Anterior cingulate cortex (tissue), 58 donors: ENCODE measurements at regions not wholly inside any gene's neighbourhood (a gene's known extent, or its start where the extent isn't known, plus 50 kb on each side); places are given as distances from the start of the nearest gene placed in this dataset.

Experiments used
- DNase-seq, 58 donors: peaks; one replicate each; lab custom pipeline; 2025; lab: John Stamatoyannopoulos, UW

DNA sequence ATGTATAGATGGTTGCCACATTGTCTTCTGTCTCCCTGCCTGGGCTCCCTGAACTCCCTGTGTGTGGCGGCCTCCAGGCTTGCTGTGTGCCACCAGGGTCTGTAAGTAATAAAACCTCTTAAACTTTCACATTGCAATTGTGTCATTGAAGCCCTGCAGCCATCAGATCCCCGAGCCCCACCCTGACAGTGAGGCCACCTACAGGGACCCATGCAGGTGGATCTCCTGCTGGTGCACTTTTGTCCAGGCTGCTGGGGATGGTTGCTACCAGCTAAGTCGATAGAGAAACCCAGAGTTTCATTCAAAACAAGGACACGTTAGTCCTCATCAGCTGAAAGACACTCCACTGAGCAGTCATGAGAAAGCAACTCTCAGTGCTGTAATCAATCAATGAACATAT is 133.6 kb upstream of the PRICKLE2 start:
- DNase-seq, result no peak

DNA sequence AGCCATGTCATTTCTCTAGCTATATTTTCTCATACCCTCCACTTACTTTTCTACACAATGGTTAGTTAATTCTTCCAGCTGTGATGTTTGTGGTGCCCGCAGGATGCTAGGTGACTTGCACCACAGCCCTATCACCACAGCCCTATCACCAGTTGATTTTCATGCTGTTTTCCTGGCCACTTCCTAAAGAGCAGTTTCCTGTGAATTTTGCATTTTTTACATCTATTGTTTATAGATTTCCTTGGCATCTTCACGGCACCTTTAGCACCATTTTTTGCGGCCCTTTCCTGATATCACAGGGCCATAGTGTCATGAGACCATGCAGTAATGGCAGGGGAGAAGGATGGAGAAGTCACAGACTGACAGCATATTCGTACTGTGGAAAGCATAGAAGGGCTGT is 132.9 kb upstream of the PRICKLE2 start:
- DNase-seq, result no peak

DNA sequence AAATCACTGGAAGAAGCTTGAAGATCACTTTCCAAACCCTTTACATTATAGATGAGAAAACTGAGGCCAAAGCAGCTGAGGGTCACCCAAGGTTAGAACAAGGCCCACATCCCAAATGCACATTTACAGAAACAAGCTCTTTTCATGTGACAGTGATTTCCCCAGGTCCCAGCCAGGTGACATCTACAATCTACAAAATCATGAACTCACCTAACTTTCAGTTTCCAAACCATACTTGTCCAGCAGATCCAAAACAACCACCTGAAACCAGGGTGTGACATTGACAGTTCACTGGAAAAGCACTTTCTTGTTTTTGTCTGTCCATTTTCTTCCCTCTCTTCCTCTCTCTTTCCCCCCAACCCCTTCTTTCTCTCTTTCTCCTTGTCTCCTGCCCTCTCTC is 132.2 kb upstream of the PRICKLE2 start:
- DNase-seq, result no peak

- peak in 1 of 58 donors; percentile 9 for DNase-seq
Observed at GRCh38 chr3:64355401-64355807, 130.1 kb upstream of the PRICKLE2 start.

- DNase-seq, result no peak
Observed at GRCh38 chr3:64354956-64355355, 129.7 kb upstream of the PRICKLE2 start.

DNA sequence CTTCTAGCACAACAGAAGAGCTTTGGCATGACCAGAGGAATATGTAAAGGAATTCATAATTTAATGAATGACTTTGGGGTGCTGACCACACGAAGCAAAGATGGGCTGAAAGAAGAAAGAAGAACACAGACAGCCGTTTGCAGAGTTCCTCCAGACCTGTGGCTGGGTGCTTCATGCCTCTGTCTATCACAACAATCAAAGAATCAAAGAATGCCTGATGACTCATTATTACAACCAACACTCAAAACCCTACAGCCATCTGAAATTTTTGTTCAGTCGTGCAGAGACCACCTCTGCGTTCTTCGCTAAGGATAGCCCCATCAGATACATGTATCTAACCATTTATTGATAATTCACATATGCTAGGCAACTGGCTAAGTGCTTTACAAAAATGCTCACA is 129.0 kb upstream of the PRICKLE2 start:
- DNase-seq, result no peak

- DNase-seq, result no peak
Observed at GRCh38 chr3:64353226-64353625, 128.0 kb upstream of the PRICKLE2 start.

DNA sequence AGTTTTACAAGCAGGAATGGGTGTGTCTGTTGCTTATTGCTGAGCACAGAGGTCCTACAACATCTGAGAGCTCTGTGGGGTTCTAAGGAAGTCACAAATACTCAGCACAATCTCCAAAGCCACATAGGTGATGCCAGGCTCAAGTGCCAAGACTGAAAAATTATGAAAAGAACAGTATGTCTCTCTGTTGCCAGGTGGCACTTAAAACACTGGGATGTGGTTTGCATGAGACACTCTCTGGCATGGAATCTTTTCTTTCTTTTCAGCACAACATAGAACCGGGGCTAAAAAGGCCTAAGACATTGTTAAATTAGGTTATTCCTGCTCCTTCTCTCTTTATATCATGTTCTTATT is 127.3 kb upstream of the PRICKLE2 start:
- no peak for DNase-seq

DNA sequence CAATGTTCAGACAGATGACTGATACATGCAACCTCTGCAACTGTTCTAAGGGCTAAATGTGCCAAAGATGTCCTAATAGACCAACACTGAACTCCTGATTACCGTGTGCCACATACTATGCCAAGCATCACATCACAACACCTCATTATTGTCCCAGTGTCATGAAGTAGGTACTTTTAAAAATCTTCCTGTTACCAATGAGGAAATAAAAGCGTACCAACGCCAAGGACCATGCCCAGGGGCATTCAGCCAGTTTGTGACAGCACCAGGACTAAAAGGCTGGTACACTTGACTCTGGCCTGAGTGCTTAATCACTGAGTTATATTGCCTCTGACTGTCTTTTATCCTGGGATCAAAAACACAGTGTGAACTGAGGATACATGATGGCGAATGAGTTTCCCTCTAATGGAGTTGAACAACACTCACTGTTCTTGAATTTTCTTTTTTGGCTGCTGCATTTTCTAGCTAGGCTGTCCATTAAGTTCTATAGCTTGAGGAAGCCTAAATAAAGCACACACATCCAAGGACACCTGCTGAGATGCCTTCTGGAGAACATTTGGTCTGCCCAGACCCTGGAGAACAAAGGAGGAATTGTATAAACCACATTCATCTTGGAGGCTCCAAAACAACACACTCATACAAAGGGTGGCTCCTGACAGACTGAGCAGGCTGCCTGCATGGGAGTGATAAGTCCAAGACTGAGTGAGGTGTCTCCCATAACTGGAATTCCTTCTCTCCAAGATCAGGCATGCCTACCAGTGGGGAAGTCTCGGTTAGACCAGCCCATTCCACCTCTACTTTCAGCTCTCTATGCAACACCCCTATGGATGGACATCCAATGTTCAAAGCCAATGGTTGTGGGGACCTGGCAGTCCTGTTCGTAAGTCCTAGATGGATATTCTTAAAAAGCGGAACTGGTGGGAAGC is 126.7 kb upstream of the PRICKLE2 start:
- DNase-seq, result no peak

- DNase-seq, result no peak
Observed at GRCh38 chr3:64349551-64349950, 124.3 kb upstream of the PRICKLE2 start.

GRCh38 chr3:64345371-64345770 is 120.1 kb upstream of the PRICKLE2 start:
- DNase-seq, result no peak

GRCh38 chr3:64344721-64345207 is 119.5 kb upstream of the PRICKLE2 start:
- DNase-seq, result no peak

DNA sequence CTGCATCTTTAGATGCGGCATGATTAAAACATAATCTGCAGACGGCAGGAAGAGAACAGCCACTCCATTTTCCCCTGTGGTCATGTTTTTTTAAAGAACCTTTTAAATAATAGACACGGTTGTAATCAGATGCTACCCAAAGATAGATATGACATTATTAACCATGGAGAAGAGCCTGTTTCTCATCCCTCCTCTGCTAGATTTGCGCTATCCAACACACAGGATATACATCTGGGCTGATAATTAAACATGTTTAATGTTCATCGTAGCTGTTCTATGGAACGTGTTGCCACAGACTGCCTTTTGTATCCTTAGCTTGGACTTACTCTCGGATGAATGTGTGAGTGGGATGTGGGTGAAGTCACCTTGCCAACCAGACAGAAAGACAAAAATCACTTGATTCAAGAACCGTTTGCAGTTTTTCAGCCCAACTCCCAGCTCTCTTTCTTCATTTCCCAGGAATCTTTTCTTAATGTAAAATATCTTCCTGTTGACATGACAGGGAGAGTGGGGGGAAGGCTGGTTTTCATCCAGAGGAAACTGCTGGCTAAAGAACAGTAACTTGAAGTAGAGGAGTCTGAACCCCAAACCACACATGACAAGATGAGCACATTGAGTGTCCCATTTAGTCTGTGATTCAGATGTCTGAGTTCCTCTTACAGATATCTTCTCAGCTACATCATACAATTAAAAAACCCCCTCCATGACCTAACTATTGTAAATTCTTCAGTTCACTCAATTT is 118.6 kb upstream of the PRICKLE2 start:
- no peak for DNase-seq

- no peak for DNase-seq
Observed at GRCh38 chr3:64342940-64343688, 117.8 kb upstream of the PRICKLE2 start.

DNA sequence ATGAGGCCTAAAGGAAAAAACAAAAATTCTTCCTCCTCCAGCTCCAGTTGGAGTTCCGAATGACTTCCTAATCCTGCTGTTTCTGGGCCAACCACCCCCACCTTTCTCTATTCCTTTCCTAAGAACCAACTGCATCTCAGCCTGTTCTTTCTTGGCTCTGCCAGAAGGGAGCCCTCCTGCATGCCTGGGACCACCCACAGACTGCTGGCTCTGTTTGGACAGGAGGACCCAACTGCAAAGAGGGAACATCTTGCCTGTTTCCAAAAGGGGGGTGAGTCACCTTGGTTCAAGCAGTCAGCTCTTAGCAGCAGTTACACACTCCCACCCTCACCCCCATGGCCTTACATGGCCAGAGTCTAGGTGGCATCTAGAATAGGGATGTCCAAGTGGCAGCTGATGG is 116.0 kb upstream of the PRICKLE2 start:
- peak in 19 of 58 donors; percentile 3 to 74 (median 33) for DNase-seq

- DNase-seq, result no peak
Observed at GRCh38 chr3:64340641-64341101, 115.4 kb upstream of the PRICKLE2 start.

DNA sequence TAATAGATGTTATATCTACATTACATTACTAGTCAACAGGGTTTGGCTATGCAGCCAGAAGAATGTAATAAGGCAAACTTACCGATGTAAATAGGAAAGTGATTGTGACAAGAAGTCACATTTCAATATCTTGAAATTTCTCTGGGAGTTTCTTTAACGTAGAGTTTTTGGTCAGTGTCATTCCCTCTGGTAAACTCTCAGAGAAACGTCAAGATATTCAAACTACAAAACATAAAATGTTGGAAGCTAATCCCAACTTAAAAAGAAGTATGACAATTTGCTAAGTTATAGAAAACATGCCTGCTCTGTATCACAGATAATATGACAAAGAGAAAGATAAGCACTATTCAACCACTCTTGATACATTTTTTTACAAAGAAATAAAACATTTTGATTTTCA is 111.2 kb upstream of the PRICKLE2 start:
- DNase-seq, result no peak

- DNase-seq, result no peak
Observed at GRCh38 chr3:64332459-64333350, 107.4 kb upstream of the PRICKLE2 start.

DNA sequence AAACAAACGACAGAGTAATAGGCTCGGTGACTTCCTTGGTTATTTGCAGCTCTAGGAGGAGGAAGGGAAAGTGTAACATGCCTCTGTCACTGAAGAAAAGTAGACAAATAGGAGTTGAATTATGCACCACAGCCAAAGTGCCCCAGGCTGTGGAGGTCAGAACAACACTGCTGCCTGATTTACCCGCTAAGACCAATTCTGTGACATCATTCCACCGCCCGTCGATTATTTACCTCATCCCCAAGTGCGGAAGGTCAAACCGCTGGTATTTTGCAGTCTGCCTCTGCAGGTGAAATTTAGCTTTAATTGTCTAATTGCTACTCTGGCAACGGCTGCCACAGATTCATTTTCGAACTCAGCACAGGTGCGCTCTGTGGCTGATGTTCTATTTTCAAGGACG is 106.3 kb upstream of the PRICKLE2 start:
- no peak for DNase-seq

GRCh38 chr3:64329037-64329436 is 103.8 kb upstream of the PRICKLE2 start:
- no peak for DNase-seq
